ENCODE measurements at regions not wholly inside any gene's neighbourhood (a gene's known extent, or its start where the extent isn't known, plus 50 kb on each side); places are given as distances from the start of the nearest gene placed in this dataset.
"Not testable (repeated sequence)": the region's sequence is repeated elsewhere in the genome, so short reads cannot be mapped to it uniquely, and the experiment has no call there.

GRCh38 chr2:180775711-180776110 lies 204.7 kb upstream of the UBE2E3 start:
- H3K4me1 ChIP-seq (ENCODE audit: insufficient read depth, low read length) = no peaks in the 10 kb centered on the region
- H2AFZ ChIP-seq (ENCODE audit: low read depth, low read length) = no peak overlapping the region
- no peaks in the 10 kb centered on the region for H4K20me1 ChIP-seq (ENCODE audit: insufficient read depth, low read length)
- H3K9me3 ChIP-seq (ENCODE audit: insufficient read depth, low read depth, low read length) = no peaks in the 10 kb centered on the region
- H3K4me2 ChIP-seq (ENCODE audit: low read length) = no peak overlapping the region
- no peak overlapping the region for H3K9ac ChIP-seq (ENCODE audit: low read length)
- Mint-ChIP-seq H3K4me3 (ENCODE audit: unreplicated experiment) (no peak overlapping the region), H3K36me3 (ENCODE audit: low read depth, unreplicated experiment) (no peaks in the 10 kb centered on the region), H3K4me1 (ENCODE audit: low read depth, unreplicated experiment) (no peaks in the 10 kb centered on the region), H3K9me3 (ENCODE audit: unreplicated experiment) (no peaks in the 10 kb centered on the region), H3K27me3 (ENCODE audit: low read depth, unreplicated experiment) (no peaks in the 10 kb centered on the region), H3K27ac (ENCODE audit: unreplicated experiment) (no peak overlapping the region)
- no peaks in the 10 kb centered on the region for H3K36me3 ChIP-seq (ENCODE audit: insufficient read depth, low read length)
- H3K79me2 ChIP-seq (ENCODE audit: insufficient read depth, low read length) = no peaks in the 10 kb centered on the region
- H3K4me3 ChIP-seq (ENCODE audit: insufficient read depth, low read depth, low read length) = no peak overlapping the region
- no peak overlapping the region for H3K27ac ChIP-seq (ENCODE audit: low read depth, low read length)
- FAIRE-seq = no peak
- no peaks in the 10 kb centered on the region for H3K27me3 ChIP-seq (ENCODE audit: insufficient read depth, low read length)
- DNase-seq (ENCODE audit: low read depth) = no peak
- TF ChIP-seq EZH2 (IDR thresholded peaks at IDR 0.05; ENCODE audit: insufficient read depth, low read length) (no peak), CTCF (IDR thresholded peaks at IDR 0.05; ENCODE audit: insufficient read depth, low read depth, low read length) (no peak)

GRCh38 chr2:180765316-180765715 lies 215.1 kb upstream of the UBE2E3 start:
- H3K4me2 ChIP-seq (ENCODE audit: low read length); H3K36me3 ChIP-seq (ENCODE audit: insufficient read depth, low read length); H4K20me1 ChIP-seq (ENCODE audit: insufficient read depth, low read length); H3K79me2 ChIP-seq (ENCODE audit: insufficient read depth, low read length); H3K27me3 Mint-ChIP-seq (ENCODE audit: low read depth, unreplicated experiment); H3K27ac Mint-ChIP-seq (ENCODE audit: unreplicated experiment); DNase-seq (ENCODE audit: low read depth); FAIRE-seq; H3K9me3 ChIP-seq (ENCODE audit: insufficient read depth, low read depth, low read length); H3K27me3 ChIP-seq (ENCODE audit: insufficient read depth, low read length); H3K4me1 ChIP-seq (ENCODE audit: insufficient read depth, low read length); H3K36me3 Mint-ChIP-seq (ENCODE audit: low read depth, unreplicated experiment); H3K9ac ChIP-seq (ENCODE audit: low read length); H3K4me3 ChIP-seq (ENCODE audit: insufficient read depth, low read depth, low read length); H3K27ac ChIP-seq (ENCODE audit: low read depth, low read length); H3K4me3 Mint-ChIP-seq (ENCODE audit: unreplicated experiment); H2AFZ ChIP-seq (ENCODE audit: low read depth, low read length); H3K4me1 Mint-ChIP-seq (ENCODE audit: low read depth, unreplicated experiment): not testable (repeated sequence)
- peaks cover 12% of the 10 kb centered on the region for H3K9me3 Mint-ChIP-seq (ENCODE audit: unreplicated experiment)

GRCh38 chr2:180763263-180763989 lies 217.0 kb upstream of the UBE2E3 start:
- no peak overlapping the region for H3K27ac ChIP-seq (ENCODE audit: low read depth, low read length)
- H3K36me3 ChIP-seq (ENCODE audit: insufficient read depth, low read length) = no peaks in the 10 kb centered on the region
- no peak overlapping the region for H3K9ac ChIP-seq (ENCODE audit: low read length)
- no peaks in the 10 kb centered on the region for H3K27me3 Mint-ChIP-seq (ENCODE audit: low read depth, unreplicated experiment)
- no peaks in the 10 kb centered on the region for H3K9me3 ChIP-seq (ENCODE audit: insufficient read depth, low read depth, low read length)
- H3K79me2 ChIP-seq (ENCODE audit: insufficient read depth, low read length) = no peaks in the 10 kb centered on the region
- H3K27ac Mint-ChIP-seq (ENCODE audit: unreplicated experiment) = no peak overlapping the region
- H3K4me3 ChIP-seq (ENCODE audit: insufficient read depth, low read depth, low read length) = no peak overlapping the region
- H4K20me1 ChIP-seq (ENCODE audit: insufficient read depth, low read length) = no peaks in the 10 kb centered on the region
- H3K9me3 Mint-ChIP-seq (ENCODE audit: unreplicated experiment) = peaks cover 12% of the 10 kb centered on the region
- no peaks in the 10 kb centered on the region for H3K27me3 ChIP-seq (ENCODE audit: insufficient read depth, low read length)
- no peak overlapping the region for H3K4me2 ChIP-seq (ENCODE audit: low read length)
- no peak overlapping the region for H2AFZ ChIP-seq (ENCODE audit: low read depth, low read length)
- peaks cover 4% of the 10 kb centered on the region for H3K4me1 ChIP-seq (ENCODE audit: insufficient read depth, low read length)
- no peak overlapping the region for H3K4me3 Mint-ChIP-seq (ENCODE audit: unreplicated experiment)
- FAIRE-seq (no peak), DNase-seq (ENCODE audit: low read depth) (no peak)
- no peak for TF ChIP-seq CTCF (IDR thresholded peaks at IDR 0.05; ENCODE audit: insufficient read depth, low read depth, low read length)
- no peak for TF ChIP-seq EZH2 (IDR thresholded peaks at IDR 0.05; ENCODE audit: insufficient read depth, low read length)
- peaks cover 6% of the 10 kb centered on the region for H3K4me1 Mint-ChIP-seq (ENCODE audit: low read depth, unreplicated experiment)
- peaks cover 1% of the 10 kb centered on the region for H3K36me3 Mint-ChIP-seq (ENCODE audit: low read depth, unreplicated experiment)

Measured in astrocyte (in vitro differentiated cells and primary cell).